GM12892 (cell line): ENCODE measurements at regions not wholly inside any gene's neighbourhood (a gene's known extent, or its start where the extent isn't known, plus 50 kb on each side); places are given as distances from the start of the nearest gene placed in this dataset.
"Not testable (repeated sequence)": the region's sequence is repeated elsewhere in the genome, so short reads cannot be mapped to it uniquely, and the experiment has no call there.

Experiments
- POLR2A ChIP-seq: IDR thresholded peaks from 2 replicates; pipeline ENCODE4 v1.6.1; 2011; ENCODE audit warnings: low read depth, low read length, control low read depth
- POLR2AphosphoS5 ChIP-seq: IDR thresholded peaks from 2 replicates; pipeline ENCODE4 v1.6.1; 2011; ENCODE audit warnings: low read depth, low read length, control low read depth

DNA sequence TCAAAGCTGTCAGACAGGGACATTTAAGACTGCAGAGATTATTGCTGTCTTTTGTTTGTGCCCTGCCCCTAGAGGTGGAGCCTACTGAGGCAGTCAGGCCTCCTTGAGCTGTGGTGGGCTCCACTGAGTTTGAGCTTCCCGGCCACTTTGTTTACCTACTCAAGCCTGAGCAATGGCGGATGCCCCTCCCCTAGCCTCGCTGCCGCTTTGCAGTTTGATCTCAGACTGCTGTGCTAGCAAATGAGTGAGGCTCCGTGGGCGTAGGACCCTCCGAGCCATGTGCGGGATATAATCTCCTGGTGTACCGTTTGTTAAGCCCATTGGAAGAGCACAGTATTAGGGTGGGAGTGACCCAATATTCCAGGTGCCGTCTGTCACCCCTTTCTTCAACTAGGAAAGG, 1835.5 kb upstream of the PIK3C3 start:
- TF ChIP-seq POLR2AphosphoS5, POLR2A: not testable (repeated sequence)
